MCF 10A (cell line): ENCODE measurements at regions not wholly inside any gene's neighbourhood (a gene's known extent, or its start where the extent isn't known, plus 50 kb on each side); places are given as distances from the start of the nearest gene placed in this dataset.

Experiments used
- BruUV-seq: library from RNA; stranded (reverse); fragments of 400-500 nt; replicated peaks from 2 replicates; lab custom pipeline; 2021; lab: Mats Ljungman, UMichigan
- CTCF ChIA-PET: fragments of 300-600 bp; sonication (Branson Sonifier 250); formaldehyde crosslinking; extraction: SDS; loops from one replicate; lab custom pipeline; 2021; ENCODE audit warnings: antibody characterized with exemption, inconsistent platforms; lab: Yijun Ruan, JAX
- POLR2A ChIA-PET: fragments of 300-600, 350-650 bp; sonication (Branson Sonifier 250); formaldehyde crosslinking; extraction: SDS; loops from one replicate; lab custom pipeline; 2020; ENCODE audit warnings: antibody characterized with exemption, inconsistent platforms; lab: Yijun Ruan, JAX
- DNase-seq: peaks from one replicate; pipeline ENCODE4 v3.0.0-alpha.2; 2018; ENCODE audit not compliant: unreplicated experiment
- H3K27ac Mint-ChIP-seq: one replicate; pipeline ENCODE4 v1.8.0; 2022; ENCODE audit warnings: mild to moderate bottlenecking, low read depth, mixed read lengths; ENCODE audit not compliant: unreplicated experiment
- H3K27me3 Mint-ChIP-seq: one replicate; pipeline ENCODE4 v1.8.0; 2022; ENCODE audit warnings: mixed read lengths; ENCODE audit not compliant: insufficient read depth, unreplicated experiment
- H3K36me3 Mint-ChIP-seq: one replicate; pipeline ENCODE4 v1.8.0; 2022; ENCODE audit warnings: mild to moderate bottlenecking, moderate library complexity, mixed read lengths; ENCODE audit not compliant: insufficient read depth, unreplicated experiment
- H3K4me1 Mint-ChIP-seq: one replicate; pipeline ENCODE4 v1.8.0; 2022; ENCODE audit warnings: mixed read lengths; ENCODE audit not compliant: insufficient read depth, unreplicated experiment
- H3K4me3 Mint-ChIP-seq: one replicate; pipeline ENCODE4 v1.8.0; 2022; ENCODE audit warnings: mild to moderate bottlenecking, moderate library complexity, mixed read lengths; ENCODE audit not compliant: unreplicated experiment
- H3K9me3 Mint-ChIP-seq: one replicate; pipeline ENCODE4 v1.8.0; 2022; ENCODE audit warnings: mixed read lengths; ENCODE audit not compliant: unreplicated experiment
- CTCF ChIP-seq: fragments of 200-600 bp; IDR thresholded peaks from one replicate; pipeline ENCODE4 v1.8.0; 2022; ENCODE audit warnings: antibody characterized with exemption, mild to moderate bottlenecking; ENCODE audit not compliant: unreplicated experiment
- intact Hi-C: fragments of 100-400 bp; cut with micrococcal nuclease; formaldehyde crosslinking; loops from 2 replicates; pipeline ENCODE4 v1.14.1; 2022

GRCh38 chr9:106403081-106403480, 459.9 kb upstream of the ZNF462 start:
- Mint-ChIP-seq H3K4me3 (no peak overlapping the region), H3K9me3 (peaks cover 10% of the 10 kb centered on the region), H3K4me1 (no peaks in the 10 kb centered on the region), H3K27ac (no peak overlapping the region), H3K36me3 (no peaks in the 10 kb centered on the region), H3K27me3 (no peaks in the 10 kb centered on the region)
- peak; percentile 18 for DNase-seq
- POLR2A ChIA-PET, result no interaction called here
- CTCF ChIA-PET, result no interaction called here
- intact Hi-C loops, result no loop called here
- no peak for TF ChIP-seq CTCF
- BruUV-seq, result no TSS peak

- CTCF ChIA-PET, result no interaction called here
- DNase-seq, result no peak
- TF ChIP-seq CTCF, result no peak
- no peaks in the 10 kb centered on the region for H3K27me3 Mint-ChIP-seq
- no peak overlapping the region for H3K4me3 Mint-ChIP-seq
- no peak overlapping the region for H3K27ac Mint-ChIP-seq
- no peaks in the 10 kb centered on the region for H3K36me3 Mint-ChIP-seq
- no TSS peak for BruUV-seq
- H3K9me3 Mint-ChIP-seq, result peaks cover 10% of the 10 kb centered on the region
- POLR2A ChIA-PET, result no interaction called here
- no peaks in the 10 kb centered on the region for H3K4me1 Mint-ChIP-seq
- intact Hi-C loops, result no loop called here
Measured at GRCh38 chr9:106404137-106404536, 458.8 kb upstream of the ZNF462 start.

- POLR2A ChIA-PET, result interaction anchor here (0.7 kb wide), 1 partner anchor 37 kb away, joined by 3 read pairs; no protein-coding TSS in a partner anchor
- intact Hi-C loops, result no loop called here
- Mint-ChIP-seq H3K4me1 (no peaks in the 10 kb centered on the region), H3K27ac (no peak overlapping the region), H3K27me3 (no peaks in the 10 kb centered on the region), H3K4me3 (no peak overlapping the region), H3K36me3 (no peaks in the 10 kb centered on the region), H3K9me3 (no peaks in the 10 kb centered on the region)
- TF ChIP-seq CTCF, result no peak
- no TSS peak for BruUV-seq
- CTCF ChIA-PET, result no interaction called here
- DNase-seq, result no peak
Measured at GRCh38 chr9:106405871-106406435, 457.0 kb upstream of the ZNF462 start.

GRCh38 chr9:106414042-106414441, 448.9 kb upstream of the ZNF462 start:
- Mint-ChIP-seq H3K27ac (no peak overlapping the region), H3K9me3 (no peaks in the 10 kb centered on the region), H3K27me3 (no peaks in the 10 kb centered on the region), H3K4me3 (no peak overlapping the region), H3K4me1 (no peaks in the 10 kb centered on the region), H3K36me3 (no peaks in the 10 kb centered on the region)
- CTCF ChIA-PET, result interaction anchor here (0.7 kb wide), 1 partner anchor 454 kb away, joined by 3 read pairs; no protein-coding TSS in a partner anchor
- no TSS peak for BruUV-seq
- no peak for TF ChIP-seq CTCF
- POLR2A ChIA-PET, result no interaction called here
- no peak for DNase-seq
- intact Hi-C loops, result no loop called here
